ENCODE measurements at regions not wholly inside any gene's neighbourhood (a gene's known extent, or its start where the extent isn't known, plus 50 kb on each side); places are given as distances from the start of the nearest gene placed in this dataset.
A peak's percentile ranks its signal among the peaks of the same experiment; 100 is the strongest.

- DNase-seq (ENCODE audit: low spot score): no peak
Observed at GRCh38 chr10:3428826-3429225, 256.2 kb upstream of the PITRM1 start.

- no peak for DNase-seq (ENCODE audit: low spot score)
Observed at GRCh38 chr10:3427950-3428354, 255.4 kb upstream of the PITRM1 start.

- DNase-seq (ENCODE audit: low spot score): no peak
Observed at GRCh38 chr10:3427347-3427746, 254.8 kb upstream of the PITRM1 start.

GRCh38 chr10:3426190-3426845, 253.7 kb upstream of the PITRM1 start:
- DNase-seq (ENCODE audit: low spot score): peak; percentile 5

GRCh38 chr10:3425716-3426115, 253.1 kb upstream of the PITRM1 start:
- DNase-seq (ENCODE audit: low spot score): no peak

- DNase-seq (ENCODE audit: low spot score): no peak
Observed at GRCh38 chr10:3425261-3425660, 252.7 kb upstream of the PITRM1 start.

- peak; percentile 71 for DNase-seq (ENCODE audit: low spot score)
Observed at GRCh38 chr10:3424111-3424851, 251.7 kb upstream of the PITRM1 start.

- no peak for DNase-seq (ENCODE audit: low spot score)
Observed at GRCh38 chr10:3423384-3423783, 250.8 kb upstream of the PITRM1 start.

GRCh38 chr10:3422282-3422681, 249.7 kb upstream of the PITRM1 start:
- no peak for DNase-seq (ENCODE audit: low spot score)

- no peak for DNase-seq (ENCODE audit: low spot score)
Observed at GRCh38 chr10:3421537-3422257, 249.1 kb upstream of the PITRM1 start.

GRCh38 chr10:3420527-3421469, 248.2 kb upstream of the PITRM1 start:
- no peak for DNase-seq (ENCODE audit: low spot score)

- DNase-seq (ENCODE audit: low spot score): no peak
Observed at GRCh38 chr10:3419719-3420495, 247.3 kb upstream of the PITRM1 start.

GRCh38 chr10:3418926-3419325, 246.3 kb upstream of the PITRM1 start:
- DNase-seq (ENCODE audit: low spot score): no peak

- no peak for DNase-seq (ENCODE audit: low spot score)
Observed at GRCh38 chr10:3418041-3418754, 245.6 kb upstream of the PITRM1 start.

GRCh38 chr10:3417096-3417495, 244.5 kb upstream of the PITRM1 start:
- DNase-seq (ENCODE audit: low spot score): no peak

GRCh38 chr10:3415878-3416605, 243.5 kb upstream of the PITRM1 start:
- DNase-seq (ENCODE audit: low spot score): no peak

- DNase-seq (ENCODE audit: low spot score): no peak
Observed at GRCh38 chr10:3415038-3415736, 242.6 kb upstream of the PITRM1 start.

GRCh38 chr10:3414667-3415023, 242.1 kb upstream of the PITRM1 start:
- no peak for DNase-seq (ENCODE audit: low spot score)

Measured in H4 (cell line).